ENCODE measurements at regions not wholly inside any gene's neighbourhood (a gene's known extent, or its start where the extent isn't known, plus 50 kb on each side); places are given as distances from the start of the nearest gene placed in this dataset.

- TF ChIP-seq CHD2 (IDR thresholded peaks at IDR 0.05; ENCODE audit: borderline replicate concordance, low read depth, low read length), result no peak
- TF ChIP-seq REST (IDR thresholded peaks at IDR 0.05; ENCODE audit: low read depth, low read length), result no peak
- no peak for TF ChIP-seq PKNOX1 (IDR thresholded peaks at IDR 0.05)
- TF ChIP-seq ZNF274 (IDR thresholded peaks at IDR 0.05; ENCODE audit: insufficient read depth, insufficient read length), result no peak
- no peak for TF ChIP-seq USF2 (IDR thresholded peaks at IDR 0.05; ENCODE audit: borderline replicate concordance, low read depth, low read length)
- no peak for TF ChIP-seq HDAC2 (IDR thresholded peaks at IDR 0.05)
- TF ChIP-seq NR2F1 (conservative IDR thresholded peaks at IDR 0.05), result no peak
- TF ChIP-seq CTCF (IDR thresholded peaks at IDR 0.05 in 2 of 3, conservative IDR thresholded peaks at IDR 0.05 in 1 of 3; ENCODE audit: control insufficient read depth in 2 of 3, extremely low read depth in 1 of 3, insufficient read depth in 1 of 3, low read depth in 3 of 3, low read length in 3 of 3), result no peak
- TF ChIP-seq CBFB (IDR thresholded peaks at IDR 0.05; ENCODE audit: low read depth), result no peak
- no peak for TF ChIP-seq RUNX3 (IDR thresholded peaks at IDR 0.05; ENCODE audit: low read length)
- no peak for TF ChIP-seq SMC3 (IDR thresholded peaks at IDR 0.05; ENCODE audit: borderline replicate concordance, low read length)
- no peak for TF ChIP-seq TBL1XR1 (IDR thresholded peaks at IDR 0.05; ENCODE audit: low read depth, low read length)
These were observed 370.2 kb downstream of the GRIA2 start for GRCh38 chr4:157590679-157591078.
